GM23338 (cell line): ENCODE measurements at regions not wholly inside any gene's neighbourhood (a gene's known extent, or its start where the extent isn't known, plus 50 kb on each side); places are given as distances from the start of the nearest gene placed in this dataset.

Experiments used
- CREB1 ChIP-seq: fragments of 250-450 bp; sonication (Bioruptor Pico); IDR thresholded peaks from 2 replicates; pipeline ENCODE4 v1.5.0; 2020; ENCODE audit warnings: low read depth, mild to moderate bottlenecking, moderate library complexity
- POLR2AphosphoS5 ChIP-seq: IDR thresholded peaks from 2 replicates; pipeline ENCODE4 v1.6.1; 2016; ENCODE audit warnings: antibody characterized with exemption, low read depth
- TF ChIP-seq, protein P1 (sequence below), 2 experiments: fragments of 200-600 bp in 1 of 2; sonication (generic) in 1 of 2; conservative IDR thresholded peaks; 2 replicates each; pipeline versions ENCODE4 v1.5.1 to v1.6.1; 2016 to 2017; ENCODE audit warnings: antibody characterized with exemption in 2 of 2, low read depth in 2 of 2, mild to moderate bottlenecking in 2 of 2, moderate library complexity in 1 of 2
- TF ChIP-seq, protein P2 (sequence below): IDR thresholded peaks from one replicate; pipeline ENCODE4 v1.6.1; 2018; ENCODE audit warnings: antibody characterized with exemption; ENCODE audit not compliant: unreplicated experiment

DNA sequence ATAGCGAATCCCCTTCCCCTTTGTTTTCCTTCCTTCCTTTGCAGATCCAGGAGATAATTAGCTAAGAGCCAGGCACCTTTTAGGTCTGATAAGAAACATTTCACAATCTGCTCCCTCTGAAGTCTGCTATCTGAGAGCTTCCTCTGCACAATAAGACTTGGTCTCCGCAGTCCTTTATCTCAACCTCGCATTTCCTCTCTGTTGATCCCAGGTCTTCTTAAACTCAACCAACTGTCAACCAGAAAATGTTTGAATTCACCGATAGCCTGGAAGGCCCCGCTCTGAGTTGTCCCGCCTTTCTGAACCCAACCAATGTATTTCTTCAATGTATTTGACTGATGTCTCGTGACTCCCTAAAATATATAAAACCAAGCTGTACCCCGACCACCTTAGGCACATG, 78.4 kb upstream of the CTDP1 start:
- TF ChIP-seq, protein P1, sequence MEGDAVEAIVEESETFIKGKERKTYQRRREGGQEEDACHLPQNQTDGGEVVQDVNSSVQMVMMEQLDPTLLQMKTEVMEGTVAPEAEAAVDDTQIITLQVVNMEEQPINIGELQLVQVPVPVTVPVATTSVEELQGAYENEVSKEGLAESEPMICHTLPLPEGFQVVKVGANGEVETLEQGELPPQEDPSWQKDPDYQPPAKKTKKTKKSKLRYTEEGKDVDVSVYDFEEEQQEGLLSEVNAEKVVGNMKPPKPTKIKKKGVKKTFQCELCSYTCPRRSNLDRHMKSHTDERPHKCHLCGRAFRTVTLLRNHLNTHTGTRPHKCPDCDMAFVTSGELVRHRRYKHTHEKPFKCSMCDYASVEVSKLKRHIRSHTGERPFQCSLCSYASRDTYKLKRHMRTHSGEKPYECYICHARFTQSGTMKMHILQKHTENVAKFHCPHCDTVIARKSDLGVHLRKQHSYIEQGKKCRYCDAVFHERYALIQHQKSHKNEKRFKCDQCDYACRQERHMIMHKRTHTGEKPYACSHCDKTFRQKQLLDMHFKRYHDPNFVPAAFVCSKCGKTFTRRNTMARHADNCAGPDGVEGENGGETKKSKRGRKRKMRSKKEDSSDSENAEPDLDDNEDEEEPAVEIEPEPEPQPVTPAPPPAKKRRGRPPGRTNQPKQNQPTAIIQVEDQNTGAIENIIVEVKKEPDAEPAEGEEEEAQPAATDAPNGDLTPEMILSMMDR (conservative IDR thresholded peaks at IDR 0.05; ENCODE audit: low read depth in 2 of 2): no peak
- TF ChIP-seq CREB1 (CRISPR knock-in tag) (no peak), POLR2AphosphoS5 (no peak)
- TF ChIP-seq, protein P2, sequence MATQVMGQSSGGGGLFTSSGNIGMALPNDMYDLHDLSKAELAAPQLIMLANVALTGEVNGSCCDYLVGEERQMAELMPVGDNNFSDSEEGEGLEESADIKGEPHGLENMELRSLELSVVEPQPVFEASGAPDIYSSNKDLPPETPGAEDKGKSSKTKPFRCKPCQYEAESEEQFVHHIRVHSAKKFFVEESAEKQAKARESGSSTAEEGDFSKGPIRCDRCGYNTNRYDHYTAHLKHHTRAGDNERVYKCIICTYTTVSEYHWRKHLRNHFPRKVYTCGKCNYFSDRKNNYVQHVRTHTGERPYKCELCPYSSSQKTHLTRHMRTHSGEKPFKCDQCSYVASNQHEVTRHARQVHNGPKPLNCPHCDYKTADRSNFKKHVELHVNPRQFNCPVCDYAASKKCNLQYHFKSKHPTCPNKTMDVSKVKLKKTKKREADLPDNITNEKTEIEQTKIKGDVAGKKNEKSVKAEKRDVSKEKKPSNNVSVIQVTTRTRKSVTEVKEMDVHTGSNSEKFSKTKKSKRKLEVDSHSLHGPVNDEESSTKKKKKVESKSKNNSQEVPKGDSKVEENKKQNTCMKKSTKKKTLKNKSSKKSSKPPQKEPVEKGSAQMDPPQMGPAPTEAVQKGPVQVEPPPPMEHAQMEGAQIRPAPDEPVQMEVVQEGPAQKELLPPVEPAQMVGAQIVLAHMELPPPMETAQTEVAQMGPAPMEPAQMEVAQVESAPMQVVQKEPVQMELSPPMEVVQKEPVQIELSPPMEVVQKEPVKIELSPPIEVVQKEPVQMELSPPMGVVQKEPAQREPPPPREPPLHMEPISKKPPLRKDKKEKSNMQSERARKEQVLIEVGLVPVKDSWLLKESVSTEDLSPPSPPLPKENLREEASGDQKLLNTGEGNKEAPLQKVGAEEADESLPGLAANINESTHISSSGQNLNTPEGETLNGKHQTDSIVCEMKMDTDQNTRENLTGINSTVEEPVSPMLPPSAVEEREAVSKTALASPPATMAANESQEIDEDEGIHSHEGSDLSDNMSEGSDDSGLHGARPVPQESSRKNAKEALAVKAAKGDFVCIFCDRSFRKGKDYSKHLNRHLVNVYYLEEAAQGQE: no peak
